ENCODE measurements at regions not wholly inside any gene's neighbourhood (a gene's known extent, or its start where the extent isn't known, plus 50 kb on each side); places are given as distances from the start of the nearest gene placed in this dataset.
"Not testable (repeated sequence)": the region's sequence is repeated elsewhere in the genome, so short reads cannot be mapped to it uniquely, and the experiment has no call there.

DNA sequence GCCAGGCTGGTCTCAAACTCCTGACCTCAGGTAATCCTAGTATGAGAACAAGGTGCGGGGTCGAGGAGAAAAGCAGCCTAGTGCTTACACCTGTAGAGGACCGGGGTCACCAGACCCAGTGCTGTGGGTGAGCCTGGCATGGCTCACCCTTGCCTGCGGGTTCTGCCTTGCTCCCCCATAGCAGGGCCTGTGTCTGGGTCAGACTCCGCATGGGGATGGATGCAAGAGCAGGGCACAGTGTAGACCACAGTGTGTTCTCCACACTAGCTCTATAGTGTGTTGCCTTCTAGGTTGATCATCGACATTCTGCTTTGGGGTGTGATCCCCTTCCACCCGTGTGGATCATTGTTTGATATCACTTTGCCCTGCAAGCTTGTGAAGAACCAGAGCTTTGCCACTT is 135.7 kb downstream of the TP53TG3F start:
- not testable (repeated sequence) for TF ChIP-seq POLR2A (IDR thresholded peaks at IDR 0.05)
- TF ChIP-seq, protein P1, sequence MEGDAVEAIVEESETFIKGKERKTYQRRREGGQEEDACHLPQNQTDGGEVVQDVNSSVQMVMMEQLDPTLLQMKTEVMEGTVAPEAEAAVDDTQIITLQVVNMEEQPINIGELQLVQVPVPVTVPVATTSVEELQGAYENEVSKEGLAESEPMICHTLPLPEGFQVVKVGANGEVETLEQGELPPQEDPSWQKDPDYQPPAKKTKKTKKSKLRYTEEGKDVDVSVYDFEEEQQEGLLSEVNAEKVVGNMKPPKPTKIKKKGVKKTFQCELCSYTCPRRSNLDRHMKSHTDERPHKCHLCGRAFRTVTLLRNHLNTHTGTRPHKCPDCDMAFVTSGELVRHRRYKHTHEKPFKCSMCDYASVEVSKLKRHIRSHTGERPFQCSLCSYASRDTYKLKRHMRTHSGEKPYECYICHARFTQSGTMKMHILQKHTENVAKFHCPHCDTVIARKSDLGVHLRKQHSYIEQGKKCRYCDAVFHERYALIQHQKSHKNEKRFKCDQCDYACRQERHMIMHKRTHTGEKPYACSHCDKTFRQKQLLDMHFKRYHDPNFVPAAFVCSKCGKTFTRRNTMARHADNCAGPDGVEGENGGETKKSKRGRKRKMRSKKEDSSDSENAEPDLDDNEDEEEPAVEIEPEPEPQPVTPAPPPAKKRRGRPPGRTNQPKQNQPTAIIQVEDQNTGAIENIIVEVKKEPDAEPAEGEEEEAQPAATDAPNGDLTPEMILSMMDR (IDR thresholded peaks at IDR 0.05) = not testable (repeated sequence)
